H1 (cell line): ENCODE measurements at regions not wholly inside any gene's neighbourhood (a gene's known extent, or its start where the extent isn't known, plus 50 kb on each side); places are given as distances from the start of the nearest gene placed in this dataset.

Source experiments
- ASH2L ChIP-seq: fragments of 200-600, 300-600 bp; sonication (generic); IDR thresholded peaks from one replicate; pipeline ENCODE4 v1.7.1; 2017; ENCODE audit warnings: low read length
- BACH1 ChIP-seq: IDR thresholded peaks from 2 replicates; pipeline ENCODE4 v1.6.1; 2012; ENCODE audit warnings: low read length, improper control_type of control experiment
- CBX5 ChIP-seq: fragments of 300-800, 300-1000 bp; sonication (generic); IDR thresholded peaks from 2 replicates; pipeline ENCODE4 v1.7.1; 2016; ENCODE audit warnings: antibody characterized with exemption, low read length, low read depth
- CHD7 ChIP-seq: fragments of 300-600 bp; sonication (generic); IDR thresholded peaks from 2 replicates; pipeline ENCODE4 v1.7.1; 2012; ENCODE audit warnings: low read length, moderate library complexity, mild to moderate bottlenecking, inconsistent platforms; ENCODE audit not compliant: insufficient replicate concordance
- CREB1 ChIP-seq: IDR thresholded peaks from 2 replicates; pipeline ENCODE4 v1.6.1; 2012; ENCODE audit warnings: inconsistent platforms
- EZH2 ChIP-seq: fragments of 200-600 bp; sonication (generic); IDR thresholded peaks from 2 replicates; pipeline ENCODE4 v1.7.1; 2012; ENCODE audit warnings: low read depth, mild to moderate bottlenecking, moderate library complexity, low read length, inconsistent platforms; ENCODE audit not compliant: severe bottlenecking
- KDM1A ChIP-seq: fragments of 200-600, 300-600 bp; sonication (generic); IDR thresholded peaks from 2 replicates; pipeline ENCODE4 v1.7.1; 2016; ENCODE audit warnings: mild to moderate bottlenecking, low read length, borderline replicate concordance
- NANOG ChIP-seq: IDR thresholded peaks from 2 replicates; pipeline ENCODE4 v1.6.1; 2011; ENCODE audit warnings: low read length, low read depth, mild to moderate bottlenecking, inconsistent platforms; ENCODE audit not compliant: insufficient read depth, poor library complexity, severe bottlenecking
- SIN3A ChIP-seq, 2 experiments: IDR thresholded peaks in 1 of 2; conservative IDR thresholded peaks in 1 of 2; 2 replicates each; pipeline ENCODE4 v1.6.1; 2011 to 2012; ENCODE audit warnings: low read length in 2 of 2, improper control_type of control experiment in 1 of 2, low read depth in 1 of 2, mild to moderate bottlenecking in 1 of 2
- SUZ12 ChIP-seq: fragments of 200-600 bp; sonication (generic); IDR thresholded peaks from 2 replicates; pipeline ENCODE4 v1.6.1; 2012; ENCODE audit warnings: mild to moderate bottlenecking, inconsistent platforms, low read length, moderate library complexity, mixed read lengths
- TCF12 ChIP-seq: IDR thresholded peaks from 2 replicates; pipeline ENCODE4 v1.6.1; 2011; ENCODE audit warnings: low read depth, mild to moderate bottlenecking, low read length
- YY1 ChIP-seq: IDR thresholded peaks from 2 replicates; pipeline ENCODE4 v1.6.1; 2011; ENCODE audit warnings: low read depth, mild to moderate bottlenecking, low read length

- TF ChIP-seq CHD7 (no peak), CREB1 (no peak), ASH2L (no peak), YY1 (no peak), EZH2 (no peak), CBX5 (no peak), SUZ12 (no peak), SIN3A (conservative IDR thresholded peaks at IDR 0.05 in 1 of 2, IDR thresholded peaks at IDR 0.05 in 1 of 2; ENCODE audit: low read depth in 1 of 2, low read length in 2 of 2) (no peak), NANOG (no peak), TCF12 (no peak), BACH1 (no peak), KDM1A (no peak)
Observed at GRCh38 chr12:3407723-3408122, 83.3 kb upstream of the PRMT8 start (continued).
